ENCODE measurements at regions not wholly inside any gene's neighbourhood (a gene's known extent, or its start where the extent isn't known, plus 50 kb on each side); places are given as distances from the start of the nearest gene placed in this dataset.

- ChIA-PET POLR2A (no interaction called here), CTCF (ENCODE audit: low intra/inter-chr PET ratio, low total read pairs) (no interaction called here)
- H3K27me3 ChIP-seq (ENCODE audit: control insufficient read depth in 1 of 2, insufficient read depth in 2 of 2, low read length in 2 of 2) = peaks cover 0 to 13% of the 10 kb centered on the region in 2 experiments; a peak in 2 of 5 replicates
- no peak for ATAC-seq
- no peak overlapping the region for H3K4me2 ChIP-seq (ENCODE audit: low read depth, low read length)
- H2AFZ ChIP-seq (ENCODE audit: low read length) = no peak overlapping the region
- in situ Hi-C loops (cut with HindIII; ENCODE audit: extremely low pct_ligation_motif_present, low pct_unique_long_range_greater_than_20kb) (no loop called here), intact Hi-C loops (cut with micrococcal nuclease; ENCODE audit: unreplicated experiment) (no loop called here)
- no TSS peak for BruUV-seq (replicated peaks)
- H3K9me3 ChIP-seq (ENCODE audit: low read length) = no peaks in the 10 kb centered on the region
- no peaks in the 10 kb centered on the region for H3K79me2 ChIP-seq (ENCODE audit: insufficient read depth, low read length)
- no peaks in the 10 kb centered on the region for H4K20me1 ChIP-seq (ENCODE audit: insufficient read depth, low read length)
- no peak for FAIRE-seq
- H3K36me3 ChIP-seq (replicated peaks in 1 of 2; ENCODE audit: control insufficient read depth in 1 of 2, insufficient read depth in 2 of 2, low read length in 2 of 2) = no peaks in the 10 kb centered on the region
- no peak for DNase-seq (ENCODE audit: low spot score)
- WGBS (ENCODE audit: low lambda C conversion rate) = 50% methylated on average over 13 of the region's 13 CpGs
- no peak overlapping the region for H3K4me3 ChIP-seq (replicated peaks in 1 of 3; ENCODE audit: insufficient read depth in 1 of 3, low read depth in 2 of 3, low read length in 3 of 3)
- H3K27ac ChIP-seq (ENCODE audit: extremely low read length, insufficient read depth, low read length) = no peak overlapping the region
- H3K9ac ChIP-seq (ENCODE audit: insufficient read depth, low read depth, low read length) = no peak overlapping the region
- no peaks in the 10 kb centered on the region for H3K4me1 ChIP-seq (ENCODE audit: insufficient read depth, low read length)
- TF ChIP-seq POLR2AphosphoS2 (IDR thresholded peaks at IDR 0.05; ENCODE audit: low read depth, low read length) = no peak
- TF ChIP-seq ZNF17 (CRISPR knock-in tag; IDR thresholded peaks at IDR 0.05) = no peak
- no peak for TF ChIP-seq TOE1 (CRISPR knock-in tag; IDR thresholded peaks at IDR 0.05)
- TF ChIP-seq RNF219 (CRISPR knock-in tag; IDR thresholded peaks at IDR 0.05) = no peak
- TF ChIP-seq NFYC (CRISPR knock-in tag; IDR thresholded peaks at IDR 0.05) = no peak
- no peak for TF ChIP-seq TAF15 (IDR thresholded peaks at IDR 0.05; ENCODE audit: low read depth, low read length, poor library complexity, severe bottlenecking)
- TF ChIP-seq MLLT10 (CRISPR knock-in tag; IDR thresholded peaks at IDR 0.05) = no peak
- TF ChIP-seq ZSCAN20 (CRISPR knock-in tag; IDR thresholded peaks at IDR 0.05; ENCODE audit: borderline replicate concordance) = no peak
- no peak for TF ChIP-seq SP4 (CRISPR knock-in tag; IDR thresholded peaks at IDR 0.05)
- TF ChIP-seq SP2 (CRISPR knock-in tag; IDR thresholded peaks at IDR 0.05) = no peak
These were observed 421.1 kb downstream of the QKI start for GRCh38 chr6:163835439-163836171.

Data from HepG2 (cell line).